Esophagus muscularis mucosa (tissue), 4 donors: ENCODE measurements at regions not wholly inside any gene's neighbourhood (a gene's known extent, or its start where the extent isn't known, plus 50 kb on each side); places are given as distances from the start of the nearest gene placed in this dataset.
A peak's percentile ranks its signal among the peaks of the same experiment; 100 is the strongest.

ENCODE experiments used
- DNase-seq: peaks from one replicate; pipeline ENCODE4 v3.0.0-alpha.2; 2017; ENCODE audit errors: extremely low spot score
- H3K27ac ChIP-seq, 4 donors: fragments of 200-600 bp; sonication (generic); replicated peaks in 1 of 4; 1 replicate in 3 of 4; 2 replicates in 1 of 4; pipeline ENCODE4 v1.5.1; 2016 to 2019; ENCODE audit warnings: mild to moderate bottlenecking in 1 of 4
- H3K27me3 ChIP-seq, 4 donors: fragments of 200-600 bp; sonication (generic); one replicate each; pipeline versions ENCODE4 v1.5.1 to v1.6.0; 2016 to 2019
- H3K36me3 ChIP-seq, 4 donors: fragments of 200-600 bp; sonication (generic); one replicate each; pipeline ENCODE4 v1.5.1; 2016 to 2019
- H3K4me1 ChIP-seq, 4 donors: fragments of 200-600 bp; sonication (generic); one replicate each; pipeline ENCODE4 v1.5.1; 2016 to 2019
- H3K4me3 ChIP-seq, 4 donors: fragments of 200-600 bp; sonication (generic); 1 replicate in 2 of 4; 2 replicates in 2 of 4; pipeline ENCODE4 v1.5.1; 2016 to 2019; ENCODE audit warnings: mild to moderate bottlenecking in 4 of 4, moderate library complexity in 1 of 4
- H3K9me3 ChIP-seq, 4 donors: fragments of 200-600 bp; sonication (generic); 1 replicate in 3 of 4; 2 replicates in 1 of 4; pipeline ENCODE4 v1.5.1; 2016 to 2019
- EP300 ChIP-seq: sonication (generic); formaldehyde crosslinking; IDR thresholded peaks from one replicate; pipeline ENCODE4 v1.6.1; 2017; ENCODE audit warnings: antibody characterized with exemption
- POLR2A ChIP-seq: fragments of 450-650 bp; IDR thresholded peaks from one replicate; pipeline ENCODE4 v1.6.1; 2017; ENCODE audit warnings: antibody characterized with exemption, moderate library complexity, mild to moderate bottlenecking, low read depth
- POLR2AphosphoS5 ChIP-seq, 2 donors: sonication (generic); formaldehyde crosslinking; IDR thresholded peaks; one replicate each; pipeline ENCODE4 v1.6.1; 2017; ENCODE audit warnings: antibody characterized with exemption in 2 of 2
- WGBS: methylation state at CpG from one replicate; pipeline ENCODE4 v1.1.5; 2018; 5-methylcytosine and 5-hydroxymethylcytosine counted together
- intact Hi-C: fragments of 100-400 bp; cut with DNase I; formaldehyde crosslinking; loops from one replicate; pipeline ENCODE4 v1.15.1; 2023
- TF ChIP-seq, protein P1 (sequence below), 3 experiments: fragments of 200-600 bp in 2 of 3; fragments of 450-650 bp in 1 of 3; sonication (generic) in 2 of 3; IDR thresholded peaks; one replicate each; pipeline ENCODE4 v1.5.1; 2017 to 2019; ENCODE audit warnings: antibody characterized with exemption in 3 of 3, mild to moderate bottlenecking in 2 of 3, moderate library complexity in 1 of 3

DNA sequence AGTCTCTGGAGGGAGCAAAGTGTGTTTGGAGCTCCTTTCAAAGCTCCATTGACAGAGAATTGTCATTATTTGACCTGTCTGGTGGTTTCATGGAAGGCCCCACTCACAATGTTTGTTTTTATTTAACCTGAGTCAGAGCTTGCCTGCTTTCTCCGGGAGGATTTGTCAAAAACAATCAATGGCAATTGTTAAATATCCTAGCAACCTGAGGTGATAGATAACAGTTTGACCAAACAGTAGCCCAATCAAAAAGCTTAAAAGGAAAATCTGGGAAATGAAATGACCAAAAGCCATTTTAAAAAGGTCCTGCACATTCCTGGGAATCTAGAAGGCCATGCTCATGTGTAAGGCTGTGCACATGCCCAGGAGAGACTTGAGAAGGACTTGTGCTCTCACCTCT lies 177.2 kb upstream of the POC5 start:
- 16% methylated on average over 1 of the region's 1 CpG for WGBS
- TF ChIP-seq POLR2A (no peak), POLR2AphosphoS5 (IDR thresholded peaks at IDR 0.05) (no peak), EP300 (no peak)
- TF ChIP-seq, protein P1, sequence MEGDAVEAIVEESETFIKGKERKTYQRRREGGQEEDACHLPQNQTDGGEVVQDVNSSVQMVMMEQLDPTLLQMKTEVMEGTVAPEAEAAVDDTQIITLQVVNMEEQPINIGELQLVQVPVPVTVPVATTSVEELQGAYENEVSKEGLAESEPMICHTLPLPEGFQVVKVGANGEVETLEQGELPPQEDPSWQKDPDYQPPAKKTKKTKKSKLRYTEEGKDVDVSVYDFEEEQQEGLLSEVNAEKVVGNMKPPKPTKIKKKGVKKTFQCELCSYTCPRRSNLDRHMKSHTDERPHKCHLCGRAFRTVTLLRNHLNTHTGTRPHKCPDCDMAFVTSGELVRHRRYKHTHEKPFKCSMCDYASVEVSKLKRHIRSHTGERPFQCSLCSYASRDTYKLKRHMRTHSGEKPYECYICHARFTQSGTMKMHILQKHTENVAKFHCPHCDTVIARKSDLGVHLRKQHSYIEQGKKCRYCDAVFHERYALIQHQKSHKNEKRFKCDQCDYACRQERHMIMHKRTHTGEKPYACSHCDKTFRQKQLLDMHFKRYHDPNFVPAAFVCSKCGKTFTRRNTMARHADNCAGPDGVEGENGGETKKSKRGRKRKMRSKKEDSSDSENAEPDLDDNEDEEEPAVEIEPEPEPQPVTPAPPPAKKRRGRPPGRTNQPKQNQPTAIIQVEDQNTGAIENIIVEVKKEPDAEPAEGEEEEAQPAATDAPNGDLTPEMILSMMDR (IDR thresholded peaks at IDR 0.05), result no peak

DNA sequence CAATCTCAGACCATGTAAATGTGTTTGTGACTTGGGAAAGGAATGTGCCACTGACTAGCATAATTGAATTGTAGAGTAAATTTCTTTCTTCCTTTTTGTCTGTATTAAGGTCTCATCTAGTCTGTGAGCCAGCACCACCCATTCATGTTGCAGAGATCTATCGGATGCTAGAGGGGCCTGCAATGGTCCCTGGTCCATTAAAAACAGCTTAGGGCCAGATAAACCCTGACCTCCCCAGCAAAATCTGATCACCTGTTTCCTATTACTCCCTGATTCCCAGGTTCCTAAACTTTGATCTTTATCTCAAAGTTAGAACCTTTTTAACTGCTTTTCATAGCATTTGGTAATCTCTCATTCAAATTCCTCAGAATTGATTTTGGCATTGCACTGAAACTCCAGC lies 174.5 kb upstream of the POC5 start:
- TF ChIP-seq POLR2AphosphoS5 (IDR thresholded peaks at IDR 0.05) (no peak), POLR2A (no peak), EP300 (no peak)
- TF ChIP-seq, protein P1 (IDR thresholded peaks at IDR 0.05), result no peak
- peaks cover 0 to 9% (median 0%) of the 10 kb centered on the region in 4 donors for H3K9me3 ChIP-seq
- WGBS, result 57% methylated on average over 1 of the region's 1 CpG
- no peak overlapping the region for H3K27ac ChIP-seq
- H3K36me3 ChIP-seq, result no peaks in the 10 kb centered on the region
- no peaks in the 10 kb centered on the region for H3K4me1 ChIP-seq
- intact Hi-C loops, result no loop called here
- H3K4me3 ChIP-seq, result no peak overlapping the region
- peak; percentile 8 for DNase-seq
- no peaks in the 10 kb centered on the region for H3K27me3 ChIP-seq

More for the DNA sequence above, 177.2 kb upstream of the POC5 start:
- Histone ChIP-seq H3K4me1 (no peaks in the 10 kb centered on the region), H3K27ac (no peak overlapping the region), H3K9me3 (peaks cover 0 to 9% (median 0%) of the 10 kb centered on the region in 4 donors), H3K4me3 (no peak overlapping the region), H3K27me3 (no peaks in the 10 kb centered on the region), H3K36me3 (no peaks in the 10 kb centered on the region)
- intact Hi-C loops, result no loop called here
- DNase-seq, result no peak

DNA sequence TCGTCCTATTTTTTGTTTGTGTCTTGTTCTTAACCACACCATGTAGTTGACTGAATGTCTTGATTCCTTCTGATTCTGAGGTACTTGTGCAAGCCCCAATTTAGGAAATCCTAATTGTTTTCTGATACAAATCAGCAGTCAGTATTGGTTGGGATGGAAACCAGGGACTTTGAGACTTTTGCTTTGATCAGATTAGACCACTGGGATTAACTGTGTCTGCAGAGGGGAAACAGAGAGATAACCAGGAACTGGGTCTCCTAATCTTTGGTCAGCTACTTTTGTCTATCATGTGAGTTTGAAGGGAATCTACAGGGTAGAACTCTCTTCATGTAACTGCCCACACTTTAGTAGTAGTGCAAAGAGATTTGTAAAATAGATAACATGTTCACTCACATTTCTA lies 173.8 kb upstream of the POC5 start:
- no peaks in the 10 kb centered on the region for H3K4me1 ChIP-seq
- no peaks in the 10 kb centered on the region for H3K36me3 ChIP-seq
- 77% methylated on average over 1 of the region's 1 CpG for WGBS
- H3K4me3 ChIP-seq, result no peak overlapping the region
- no peaks in the 10 kb centered on the region for H3K27me3 ChIP-seq
- DNase-seq, result peak; percentile 4
- TF ChIP-seq, protein P1 (IDR thresholded peaks at IDR 0.05), result no peak
- TF ChIP-seq POLR2A (no peak), POLR2AphosphoS5 (IDR thresholded peaks at IDR 0.05) (no peak), EP300 (no peak)
- intact Hi-C loops, result no loop called here
- no peak overlapping the region for H3K27ac ChIP-seq
- H3K9me3 ChIP-seq, result peaks cover 0 to 9% (median 0%) of the 10 kb centered on the region in 4 donors

DNA sequence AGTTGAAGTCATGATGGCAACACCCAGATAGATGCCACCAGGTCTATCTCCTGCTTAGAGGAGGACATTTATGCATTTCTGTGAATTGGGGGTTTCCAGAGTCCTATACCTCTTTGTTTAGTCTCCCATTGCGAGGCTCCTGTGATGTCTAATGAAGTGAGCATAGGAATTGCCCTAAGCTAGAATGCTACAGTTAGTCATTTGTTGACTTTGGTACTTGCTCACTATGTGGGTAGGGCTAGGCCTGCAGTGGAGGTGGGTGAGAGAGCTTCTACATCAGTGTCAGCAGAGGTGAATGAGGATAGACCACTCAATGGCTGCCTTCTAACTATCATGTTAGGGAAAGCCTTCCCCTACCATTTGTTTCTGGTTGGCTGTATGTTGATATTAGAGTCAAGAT lies 173.3 kb upstream of the POC5 start:
- Histone ChIP-seq H3K9me3 (peaks cover 0 to 9% (median 0%) of the 10 kb centered on the region in 4 donors), H3K27me3 (no peaks in the 10 kb centered on the region), H3K36me3 (no peaks in the 10 kb centered on the region), H3K27ac (no peak overlapping the region), H3K4me1 (no peaks in the 10 kb centered on the region), H3K4me3 (no peak overlapping the region)
- DNase-seq, result peak; percentile 47
- 73% methylated on average over 1 of the region's 1 CpG for WGBS
- TF ChIP-seq POLR2AphosphoS5 (IDR thresholded peaks at IDR 0.05) (no peak), POLR2A (no peak), EP300 (no peak)
- TF ChIP-seq, protein P1 (IDR thresholded peaks at IDR 0.05), result no peak
- intact Hi-C loops, result no loop called here

DNA sequence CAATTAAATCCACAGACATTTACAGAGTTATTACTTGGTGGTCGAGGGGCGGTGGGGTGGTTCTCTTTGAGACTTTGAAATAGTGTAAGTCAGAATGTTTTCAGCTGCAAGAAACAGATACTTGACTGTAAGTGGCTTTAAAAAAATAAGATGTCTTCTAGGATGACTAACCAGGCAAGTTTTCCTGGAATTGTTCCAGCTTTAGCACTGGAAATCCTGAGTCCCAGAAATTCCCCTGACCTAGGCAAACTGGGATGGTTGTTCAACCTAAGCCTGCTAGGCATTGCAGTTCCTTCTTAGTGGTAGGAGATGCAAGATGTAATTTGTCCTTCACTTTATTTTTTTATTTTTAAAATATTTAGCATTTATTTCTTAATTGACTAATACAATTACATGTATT lies 169.5 kb upstream of the POC5 start:
- 38% methylated on average over 2 of the region's 2 CpGs for WGBS
- Histone ChIP-seq H3K36me3 (no peaks in the 10 kb centered on the region), H3K4me1 (no peaks in the 10 kb centered on the region), H3K9me3 (no peaks in the 10 kb centered on the region), H3K27me3 (no peaks in the 10 kb centered on the region), H3K4me3 (no peak overlapping the region), H3K27ac (no peak overlapping the region)
- no peak for DNase-seq
- TF ChIP-seq, protein P1 (IDR thresholded peaks at IDR 0.05), result no peak
- TF ChIP-seq POLR2A (no peak), POLR2AphosphoS5 (IDR thresholded peaks at IDR 0.05) (no peak), EP300 (no peak)
- intact Hi-C loops, result no loop called here
